Ovary (tissue), 3 donors: ENCODE measurements at regions not wholly inside any gene's neighbourhood (a gene's known extent, or its start where the extent isn't known, plus 50 kb on each side); places are given as distances from the start of the nearest gene placed in this dataset.

Experiments
- CTCF ChIP-seq, 3 donors: fragments of 450-650 bp in 2 of 3; fragments of 200-600 bp in 1 of 3; IDR thresholded peaks; one replicate each; pipeline versions ENCODE4 v1.5.1 to v1.8.0; 2016 to 2022; ENCODE audit warnings: antibody characterized with exemption in 3 of 3, mild to moderate bottlenecking in 1 of 3
- POLR2A ChIP-seq: fragments of 450-650 bp; IDR thresholded peaks from one replicate; pipeline ENCODE4 v1.6.1; 2017; ENCODE audit warnings: antibody characterized with exemption, mild to moderate bottlenecking, moderate library complexity
- donor health status: DM: no; HTN: no; CAD: no.

GRCh38 chr18:47595831-47596501 is 334.5 kb downstream of the SMAD2 start:
- no peak for TF ChIP-seq CTCF (IDR thresholded peaks at IDR 0.05)
- TF ChIP-seq POLR2A = no peak
